Gastroesophageal sphincter (tissue), 4 donors: ENCODE measurements at regions not wholly inside any gene's neighbourhood (a gene's known extent, or its start where the extent isn't known, plus 50 kb on each side); places are given as distances from the start of the nearest gene placed in this dataset.

ENCODE experiments used
- ATAC-seq: fragments of 150-250 bp; one replicate; pipeline ENCODE4 v1.9.1; 2016; ENCODE audit warnings: mild to moderate bottlenecking, moderate library complexity
- H3K27ac ChIP-seq, 4 donors: fragments of 200-600 bp; sonication (generic) in 3 of 4; 1 replicate in 3 of 4; 2 replicates in 1 of 4; pipeline ENCODE4 v1.5.1; 2016 to 2019
- H3K27me3 ChIP-seq: fragments of 200-600 bp; sonication (generic); one replicate; pipeline ENCODE4 v1.5.1; 2019
- H3K36me3 ChIP-seq, 2 donors: fragments of 200-600 bp; sonication (generic); one replicate each; pipeline ENCODE4 v1.5.1; 2019; ENCODE audit warnings: control low read depth in 1 of 2
- H3K4me1 ChIP-seq, 3 donors: fragments of 200-600 bp; sonication (generic); 1 replicate in 2 of 3; 2 replicates in 1 of 3; pipeline ENCODE4 v1.5.1; 2016 to 2019; ENCODE audit warnings: control low read depth in 2 of 3
- H3K4me3 ChIP-seq, 2 donors: fragments of 200-600 bp; sonication (generic); one replicate each; pipeline ENCODE4 v1.5.1; 2019; ENCODE audit warnings: mild to moderate bottlenecking in 1 of 2, moderate library complexity in 1 of 2
- H3K9me3 ChIP-seq, 3 donors: fragments of 200-600 bp; sonication (generic); one replicate each; pipeline ENCODE4 v1.5.1; 2017 to 2019; ENCODE audit warnings: control low read depth in 2 of 3
- EP300 ChIP-seq: sonication (generic); formaldehyde crosslinking; IDR thresholded peaks from one replicate; pipeline ENCODE4 v1.6.1; 2017; ENCODE audit warnings: antibody characterized with exemption, mild to moderate bottlenecking
- POLR2A ChIP-seq, 2 donors: fragments of 450-650 bp; IDR thresholded peaks; one replicate each; pipeline ENCODE4 v1.6.1; 2017; ENCODE audit warnings: antibody characterized with exemption in 2 of 2, mild to moderate bottlenecking in 2 of 2, moderate library complexity in 1 of 2
- POLR2AphosphoS5 ChIP-seq: sonication (generic); formaldehyde crosslinking; IDR thresholded peaks from one replicate; pipeline ENCODE4 v1.6.1; 2017; ENCODE audit warnings: antibody characterized with exemption
- WGBS, 2 donors: methylation state at CpG; one replicate each; pipeline ENCODE4 v1.1.5; 2018; ENCODE audit warnings: low coverage in 1 of 2; 5-methylcytosine and 5-hydroxymethylcytosine counted together
- TF ChIP-seq, protein P1 (sequence below), 4 experiments: fragments of 200-600 bp in 2 of 4; fragments of 450-650 bp in 2 of 4; sonication (generic) in 1 of 4; IDR thresholded peaks; one replicate each; pipeline ENCODE4 v1.5.1; 2017 to 2019; ENCODE audit warnings: antibody characterized with exemption in 4 of 4, mild to moderate bottlenecking in 2 of 4, moderate library complexity in 2 of 4

DNA sequence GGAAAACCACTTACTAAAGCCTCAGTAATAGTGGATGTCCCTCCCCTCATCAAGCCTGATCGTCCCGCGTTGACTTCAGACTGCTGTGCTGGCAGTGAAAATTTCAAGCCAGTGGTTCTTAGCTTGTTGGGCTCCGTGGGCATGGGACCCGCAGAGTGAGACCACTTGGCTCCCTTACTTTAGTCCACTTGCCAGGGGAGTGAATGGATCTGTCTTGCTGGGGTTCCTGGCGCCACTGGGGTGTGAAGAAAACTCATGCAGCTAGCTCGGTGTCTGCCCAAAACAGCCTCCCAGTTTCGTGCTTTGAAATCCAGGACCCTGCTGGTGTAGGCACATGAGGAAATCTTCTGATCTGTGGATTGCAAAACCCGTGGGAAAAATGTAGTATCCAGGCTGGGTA lies 480.0 kb upstream of the IZUMO3 start:
- Histone ChIP-seq H3K4me3 (no peak overlapping the region), H3K36me3 (no peaks in the 10 kb centered on the region), H3K27me3 (no peaks in the 10 kb centered on the region), H3K27ac (no peak overlapping the region), H3K4me1 (no peaks in the 10 kb centered on the region), H3K9me3 (peaks cover 0 to 13% (median 0%) of the 10 kb centered on the region in 3 donors)
- no peak for ATAC-seq
- WGBS, 2 donors, result no CpG with 5 or more reads among the region's 9 CpGs
- TF ChIP-seq, protein P1, sequence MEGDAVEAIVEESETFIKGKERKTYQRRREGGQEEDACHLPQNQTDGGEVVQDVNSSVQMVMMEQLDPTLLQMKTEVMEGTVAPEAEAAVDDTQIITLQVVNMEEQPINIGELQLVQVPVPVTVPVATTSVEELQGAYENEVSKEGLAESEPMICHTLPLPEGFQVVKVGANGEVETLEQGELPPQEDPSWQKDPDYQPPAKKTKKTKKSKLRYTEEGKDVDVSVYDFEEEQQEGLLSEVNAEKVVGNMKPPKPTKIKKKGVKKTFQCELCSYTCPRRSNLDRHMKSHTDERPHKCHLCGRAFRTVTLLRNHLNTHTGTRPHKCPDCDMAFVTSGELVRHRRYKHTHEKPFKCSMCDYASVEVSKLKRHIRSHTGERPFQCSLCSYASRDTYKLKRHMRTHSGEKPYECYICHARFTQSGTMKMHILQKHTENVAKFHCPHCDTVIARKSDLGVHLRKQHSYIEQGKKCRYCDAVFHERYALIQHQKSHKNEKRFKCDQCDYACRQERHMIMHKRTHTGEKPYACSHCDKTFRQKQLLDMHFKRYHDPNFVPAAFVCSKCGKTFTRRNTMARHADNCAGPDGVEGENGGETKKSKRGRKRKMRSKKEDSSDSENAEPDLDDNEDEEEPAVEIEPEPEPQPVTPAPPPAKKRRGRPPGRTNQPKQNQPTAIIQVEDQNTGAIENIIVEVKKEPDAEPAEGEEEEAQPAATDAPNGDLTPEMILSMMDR (IDR thresholded peaks at IDR 0.05), result no peak
- no peak for TF ChIP-seq EP300
- TF ChIP-seq POLR2A (IDR thresholded peaks at IDR 0.05), result no peak
- TF ChIP-seq POLR2AphosphoS5, result no peak

DNA sequence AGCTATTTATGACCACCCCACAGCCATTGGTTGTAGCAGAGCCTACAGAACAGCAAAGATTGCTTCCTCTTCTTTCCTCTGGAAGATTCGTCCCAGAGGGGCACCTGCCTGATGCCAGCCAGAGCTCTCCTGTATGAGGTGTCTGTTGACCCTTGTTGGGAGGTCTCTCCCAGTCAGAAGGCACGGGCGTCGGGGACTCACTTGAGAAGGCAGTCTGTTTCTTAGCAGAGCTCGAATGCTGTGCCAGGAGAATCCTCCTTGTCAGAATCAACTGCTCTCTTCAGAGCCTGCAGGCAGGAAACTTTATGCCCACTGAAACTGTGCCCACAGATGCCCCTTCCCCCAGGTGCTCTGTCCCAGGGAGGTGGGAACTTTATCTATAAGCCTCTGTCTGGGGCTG lies 479.5 kb upstream of the IZUMO3 start:
- Histone ChIP-seq H3K4me1 (no peaks in the 10 kb centered on the region), H3K9me3 (peaks cover 0 to 15% (median 0%) of the 10 kb centered on the region in 3 donors), H3K27ac (no peak overlapping the region), H3K27me3 (no peaks in the 10 kb centered on the region), H3K36me3 (no peaks in the 10 kb centered on the region), H3K4me3 (no peak overlapping the region)
- WGBS, 2 donors, result 82 to 92% methylated on average over 2 to 4 of the region's 5 CpGs
- no peak for ATAC-seq
- TF ChIP-seq POLR2A (IDR thresholded peaks at IDR 0.05), result no peak
- no peak for TF ChIP-seq POLR2AphosphoS5
- TF ChIP-seq, protein P1 (IDR thresholded peaks at IDR 0.05), result no peak
- no peak for TF ChIP-seq EP300

DNA sequence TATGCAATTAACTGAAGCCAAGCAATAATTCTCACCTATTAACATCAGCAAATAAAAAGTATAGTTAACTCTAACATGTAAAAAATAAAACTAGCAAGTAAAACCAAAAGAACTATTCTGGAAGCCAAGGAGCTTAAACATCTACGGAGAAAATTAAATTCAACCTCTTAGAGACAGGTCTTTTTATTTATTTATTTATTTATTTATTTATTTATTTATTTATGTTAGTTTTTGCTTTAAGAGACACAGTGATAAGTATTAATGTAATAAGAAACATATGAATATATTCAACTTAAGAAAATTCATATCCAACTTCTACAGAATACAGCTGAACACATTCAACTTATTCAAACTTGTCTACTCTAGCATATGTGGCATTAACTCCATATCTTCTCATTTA lies 472.1 kb upstream of the IZUMO3 start:
- no peak overlapping the region for H3K4me3 ChIP-seq
- peaks cover 0 to 15% (median 0%) of the 10 kb centered on the region in 3 donors for H3K9me3 ChIP-seq
- no peaks in the 10 kb centered on the region for H3K4me1 ChIP-seq
- H3K36me3 ChIP-seq, result no peaks in the 10 kb centered on the region
- no peaks in the 10 kb centered on the region for H3K27me3 ChIP-seq
- no peak for ATAC-seq
- no peak overlapping the region for H3K27ac ChIP-seq
- 82 to 96% methylated on average over 1 of the region's 1 CpG for WGBS, 2 donors
- TF ChIP-seq EP300, result no peak
- TF ChIP-seq POLR2A (IDR thresholded peaks at IDR 0.05), result no peak
- no peak for TF ChIP-seq POLR2AphosphoS5

DNA sequence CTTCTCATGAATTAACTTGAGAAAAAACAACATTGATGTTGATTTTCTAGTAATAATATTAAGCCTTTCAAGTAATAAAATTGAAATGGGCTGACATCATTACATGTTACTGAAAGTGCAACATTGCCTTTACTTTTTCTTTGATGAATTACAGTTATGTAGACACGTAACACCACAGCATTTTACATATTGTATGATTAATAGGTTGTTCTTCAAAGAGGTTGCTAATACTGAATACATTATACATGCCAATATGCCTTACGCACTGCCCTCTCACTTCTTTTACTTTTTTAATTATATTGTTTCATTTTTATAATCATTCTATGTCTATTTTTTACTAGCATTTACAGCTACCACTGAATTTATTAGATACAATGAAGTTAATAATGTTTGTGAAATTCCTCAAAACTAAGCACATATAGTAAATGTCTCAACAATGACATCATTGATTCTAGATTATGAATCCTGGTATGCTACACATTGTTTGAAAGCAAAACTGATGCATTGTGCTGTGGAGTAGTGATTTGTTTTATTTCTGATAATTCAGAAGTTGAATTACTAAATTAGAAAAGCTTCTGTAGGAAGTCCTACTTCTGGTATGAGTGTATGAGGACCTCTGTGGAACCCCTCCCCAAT lies 464.4 kb upstream of the IZUMO3 start:
- Histone ChIP-seq H3K4me3 (no peak overlapping the region), H3K36me3 (no peaks in the 10 kb centered on the region), H3K27me3 (no peaks in the 10 kb centered on the region), H3K27ac (no peak overlapping the region), H3K9me3 (no peaks in the 10 kb centered on the region), H3K4me1 (no peaks in the 10 kb centered on the region)
- no peak for ATAC-seq
- TF ChIP-seq POLR2A (IDR thresholded peaks at IDR 0.05), result no peak
- no peak for TF ChIP-seq EP300
- TF ChIP-seq POLR2AphosphoS5, result no peak
- TF ChIP-seq, protein P1 (IDR thresholded peaks at IDR 0.05), result no peak
- 78 to 88% methylated on average over 2 of the region's 2 CpGs for WGBS, 2 donors

DNA sequence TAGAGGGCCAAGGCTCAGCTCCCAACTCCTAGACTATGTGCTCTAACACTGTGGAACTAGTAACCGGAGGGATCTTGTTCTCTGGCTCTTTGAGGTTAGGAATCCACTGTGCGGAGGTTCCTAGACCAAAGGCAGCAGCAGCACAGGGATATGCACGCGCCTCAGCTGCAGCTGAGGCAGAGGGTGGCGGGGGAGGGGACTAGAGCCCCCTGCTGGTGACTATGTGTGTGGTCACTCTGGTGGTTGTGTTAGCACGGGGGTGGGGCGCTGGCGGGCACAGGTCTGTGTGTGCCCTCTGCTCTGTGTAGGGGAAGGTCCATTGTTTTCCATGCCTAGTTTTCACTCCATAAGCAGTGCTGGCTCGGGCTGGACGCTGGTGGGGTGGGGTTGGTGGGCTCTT lies 458.0 kb upstream of the IZUMO3 start:
- ATAC-seq, result no peak
- WGBS, 2 donors, result 64 to 67% methylated on average over 2 to 3 of the region's 10 CpGs
- H3K9me3 ChIP-seq, result no peaks in the 10 kb centered on the region
- no peak for TF ChIP-seq EP300
- TF ChIP-seq POLR2AphosphoS5, result no peak
- TF ChIP-seq, protein P1 (IDR thresholded peaks at IDR 0.05), result no peak
- TF ChIP-seq POLR2A (IDR thresholded peaks at IDR 0.05), result no peak
- no peaks in the 10 kb centered on the region for H3K4me1 ChIP-seq
- H3K36me3 ChIP-seq, result no peaks in the 10 kb centered on the region
- H3K27me3 ChIP-seq, result no peaks in the 10 kb centered on the region
- H3K4me3 ChIP-seq, result no peak overlapping the region
- no peak overlapping the region for H3K27ac ChIP-seq
